ENCODE measurements at regions not wholly inside any gene's neighbourhood (a gene's known extent, or its start where the extent isn't known, plus 50 kb on each side); places are given as distances from the start of the nearest gene placed in this dataset.

DNA sequence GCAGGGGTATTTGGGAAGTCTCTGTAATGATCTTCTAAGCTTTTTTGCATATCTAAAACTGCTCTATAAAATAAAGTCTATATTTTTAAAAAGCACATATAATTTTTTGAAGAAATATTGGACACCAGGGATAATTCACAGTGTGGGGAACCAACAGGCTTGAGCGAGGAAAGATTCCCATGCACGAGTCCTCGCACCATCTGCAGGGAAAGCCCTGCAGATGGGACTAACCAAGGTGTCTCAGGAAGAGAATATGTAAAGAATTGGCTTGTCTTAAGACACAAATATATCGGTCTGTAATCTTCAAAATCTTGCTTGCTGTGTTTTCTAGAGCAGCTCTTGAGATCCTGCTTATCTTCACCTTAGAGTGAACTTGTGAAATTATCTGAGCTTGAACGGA lies 77.2 kb upstream of the SEMA6D start:
- no peaks in the 10 kb centered on the region for H3K27me3 Mint-ChIP-seq (ENCODE audit: low read depth)
- H3K4me1 Mint-ChIP-seq (ENCODE audit: low read depth), result no peaks in the 10 kb centered on the region
- ATAC-seq (no peak), DNase-seq (no peak)
- no peaks in the 10 kb centered on the region for H3K36me3 Mint-ChIP-seq (ENCODE audit: insufficient read depth)
- H3K4me3 Mint-ChIP-seq, result no peak overlapping the region
- peaks cover 3% of the 10 kb centered on the region for H3K9me3 Mint-ChIP-seq

DNA sequence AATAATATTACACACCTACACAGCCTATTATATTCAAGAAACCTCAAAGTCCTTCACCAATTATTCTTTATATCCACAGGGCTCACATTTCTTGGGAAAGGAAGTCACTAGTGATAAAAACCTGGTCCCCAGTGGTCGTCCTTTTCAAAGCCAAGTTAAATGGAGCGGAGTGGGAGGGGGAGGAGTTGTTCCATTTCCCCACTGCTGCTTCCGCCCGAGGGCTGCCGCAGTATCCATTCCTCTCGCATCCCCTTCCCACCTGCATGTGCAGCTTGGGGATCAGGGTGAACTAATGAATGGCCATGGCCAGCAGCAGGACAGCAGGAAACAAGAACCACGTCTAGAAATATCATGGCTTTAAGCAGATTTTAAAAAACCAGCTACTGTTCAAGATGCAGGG lies 76.4 kb upstream of the SEMA6D start:
- Mint-ChIP-seq H3K36me3 (ENCODE audit: insufficient read depth) (no peaks in the 10 kb centered on the region), H3K27me3 (ENCODE audit: low read depth) (no peaks in the 10 kb centered on the region), H3K4me1 (ENCODE audit: low read depth) (no peaks in the 10 kb centered on the region), H3K9me3 (peaks cover 3% of the 10 kb centered on the region), H3K4me3 (no peak overlapping the region)
- DNase-seq (no peak), ATAC-seq (no peak)

DNA sequence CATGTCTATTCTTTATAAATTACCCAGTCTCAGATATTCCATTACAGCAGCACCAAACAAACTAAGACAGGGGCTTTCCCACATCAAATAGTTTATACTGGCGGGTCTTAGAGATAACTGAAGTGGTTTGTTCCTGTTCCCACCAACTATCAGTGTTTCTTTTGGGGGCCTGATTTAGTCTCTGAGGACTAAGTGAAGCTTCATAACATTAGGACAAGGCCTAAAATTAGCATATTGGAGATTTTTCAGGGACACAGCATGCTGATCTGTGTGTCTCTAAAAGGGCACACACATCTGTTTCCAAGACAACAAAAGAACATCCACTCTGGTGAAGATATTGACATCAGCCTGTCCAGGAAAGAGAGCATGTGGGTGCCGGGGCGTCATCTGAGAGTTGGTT lies 72.6 kb upstream of the SEMA6D start:
- DNase-seq (no peak), ATAC-seq (no peak)
- Mint-ChIP-seq H3K4me3 (no peak overlapping the region), H3K9me3 (peaks cover 3% of the 10 kb centered on the region), H3K27me3 (ENCODE audit: low read depth) (no peaks in the 10 kb centered on the region), H3K36me3 (ENCODE audit: insufficient read depth) (no peaks in the 10 kb centered on the region), H3K4me1 (ENCODE audit: low read depth) (no peaks in the 10 kb centered on the region)

DNA sequence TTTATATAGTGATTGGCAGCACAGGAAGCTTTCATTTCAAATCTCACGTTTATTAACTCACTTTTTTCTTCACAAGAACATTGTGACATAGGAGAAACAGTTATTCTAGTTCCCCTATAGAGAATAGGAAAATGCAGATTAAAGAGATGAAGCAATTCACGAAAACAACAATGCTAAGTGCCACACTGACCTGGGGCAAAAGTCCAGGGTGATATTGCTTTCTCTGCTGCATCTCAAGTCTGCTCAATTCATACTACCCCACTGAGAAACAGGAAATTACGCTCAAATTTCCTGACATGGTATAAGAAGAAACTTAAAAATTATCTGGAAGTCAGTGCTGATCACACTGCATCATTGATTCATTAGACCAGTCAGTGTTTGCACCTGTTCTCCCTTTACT lies 66.7 kb upstream of the SEMA6D start:
- Mint-ChIP-seq H3K4me3 (no peak overlapping the region), H3K36me3 (ENCODE audit: insufficient read depth) (no peaks in the 10 kb centered on the region), H3K27me3 (ENCODE audit: low read depth) (no peaks in the 10 kb centered on the region), H3K4me1 (ENCODE audit: low read depth) (no peaks in the 10 kb centered on the region), H3K9me3 (no peaks in the 10 kb centered on the region)
- ATAC-seq, result no peak
- DNase-seq, result no peak

DNA sequence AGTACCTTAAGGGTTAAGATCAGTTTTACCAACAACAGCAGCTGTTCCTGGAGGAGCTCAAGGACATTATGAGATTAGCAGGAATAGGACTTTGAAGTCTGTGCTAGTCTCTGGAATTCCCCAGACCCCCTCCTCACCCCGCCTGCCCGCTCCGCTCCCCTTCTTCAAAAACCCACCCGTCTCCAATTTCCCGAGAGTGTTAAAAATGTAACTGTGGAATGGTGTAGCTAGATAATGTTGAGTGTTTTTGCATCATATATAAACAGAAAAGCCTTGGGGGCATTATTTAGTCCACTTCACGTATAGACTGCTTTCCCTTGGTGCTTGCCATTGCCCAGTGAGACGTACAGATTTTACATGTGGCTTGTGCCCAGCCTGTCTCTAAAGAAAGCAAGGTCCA lies 65.0 kb upstream of the SEMA6D start:
- Mint-ChIP-seq H3K4me1 (ENCODE audit: low read depth) (no peaks in the 10 kb centered on the region), H3K4me3 (no peak overlapping the region), H3K27me3 (ENCODE audit: low read depth) (no peaks in the 10 kb centered on the region), H3K36me3 (ENCODE audit: insufficient read depth) (no peaks in the 10 kb centered on the region), H3K9me3 (no peaks in the 10 kb centered on the region)
- no peak for DNase-seq
- ATAC-seq, result no peak

DNA sequence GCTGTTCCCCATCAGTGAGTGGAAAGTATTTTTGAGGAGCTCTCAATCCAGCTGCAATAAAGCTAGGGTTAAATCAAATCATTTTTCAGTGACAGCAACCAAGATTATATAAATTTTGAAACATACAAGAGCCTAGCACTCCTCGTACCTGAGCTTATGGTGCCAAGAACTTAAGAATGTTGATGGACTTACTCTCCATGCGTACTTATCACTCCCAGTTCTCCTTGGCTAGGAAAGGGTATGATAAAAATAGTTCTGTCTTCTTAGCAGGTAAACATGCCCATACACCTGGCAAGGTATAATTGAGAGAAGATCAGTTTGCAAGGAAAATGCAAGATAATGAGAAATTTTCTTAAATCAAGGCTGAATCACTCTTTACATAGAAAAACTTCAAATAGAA lies 64.5 kb upstream of the SEMA6D start:
- ATAC-seq (no peak), DNase-seq (no peak)
- Mint-ChIP-seq H3K36me3 (ENCODE audit: insufficient read depth) (no peaks in the 10 kb centered on the region), H3K9me3 (no peaks in the 10 kb centered on the region), H3K27me3 (ENCODE audit: low read depth) (no peaks in the 10 kb centered on the region), H3K4me3 (no peak overlapping the region), H3K4me1 (ENCODE audit: low read depth) (no peaks in the 10 kb centered on the region)

DNA sequence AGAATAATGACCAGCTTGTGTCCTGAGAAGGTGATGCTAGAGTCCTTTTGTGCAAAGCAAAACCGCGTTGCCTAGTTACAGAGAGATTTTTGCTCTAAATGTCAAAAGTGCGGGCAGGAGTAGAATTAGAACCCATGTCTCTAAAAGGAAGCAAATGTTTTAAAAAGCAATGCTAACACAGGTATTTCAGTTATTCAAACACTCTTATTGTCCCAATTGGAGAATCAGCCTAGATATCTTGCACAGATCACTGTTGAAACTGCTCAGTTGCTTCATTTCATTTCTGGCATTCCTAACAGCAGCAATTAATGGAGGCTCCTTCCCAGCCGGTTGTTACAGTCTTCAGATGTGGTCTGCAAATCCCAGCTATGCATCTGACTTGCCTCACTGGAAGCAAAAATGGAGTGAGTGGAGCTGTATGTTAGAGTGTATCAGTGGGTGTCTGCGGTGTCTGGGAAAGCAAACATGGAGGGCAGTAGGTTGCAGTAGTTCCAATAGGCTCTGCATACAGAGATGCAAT lies 55.6 kb upstream of the SEMA6D start:
- H3K36me3 Mint-ChIP-seq (ENCODE audit: insufficient read depth), result no peaks in the 10 kb centered on the region
- no peak overlapping the region for H3K4me3 Mint-ChIP-seq
- H3K4me1 Mint-ChIP-seq (ENCODE audit: low read depth), result no peaks in the 10 kb centered on the region
- H3K27me3 Mint-ChIP-seq (ENCODE audit: low read depth), result no peaks in the 10 kb centered on the region
- H3K9me3 Mint-ChIP-seq, result no peaks in the 10 kb centered on the region
- ATAC-seq (no peak), DNase-seq (no peak)

DNA sequence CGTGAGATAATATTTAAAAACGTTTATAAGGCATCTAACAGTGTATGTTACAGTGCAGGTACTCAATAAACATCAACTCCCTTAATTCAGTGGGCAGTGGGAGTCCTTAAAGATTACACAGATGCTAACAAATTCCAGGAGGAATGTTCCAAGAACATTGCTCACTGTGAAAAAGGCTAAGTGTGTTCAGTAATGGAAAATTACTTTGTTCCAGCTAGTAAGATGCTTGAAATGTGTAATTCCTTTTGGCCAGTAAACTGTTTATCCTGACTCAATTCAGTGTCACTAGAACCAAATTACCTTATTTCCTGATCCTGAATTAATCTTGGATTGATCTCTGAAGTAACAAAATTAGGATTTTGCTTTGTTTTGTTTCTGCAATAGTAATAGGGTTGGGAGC lies 54.2 kb upstream of the SEMA6D start:
- ATAC-seq (no peak), DNase-seq (no peak)
- no peaks in the 10 kb centered on the region for H3K4me1 Mint-ChIP-seq (ENCODE audit: low read depth)
- no peaks in the 10 kb centered on the region for H3K36me3 Mint-ChIP-seq (ENCODE audit: insufficient read depth)
- H3K27me3 Mint-ChIP-seq (ENCODE audit: low read depth), result no peaks in the 10 kb centered on the region
- H3K9me3 Mint-ChIP-seq, result no peaks in the 10 kb centered on the region
- no peak overlapping the region for H3K4me3 Mint-ChIP-seq

Data from activated T-cell treated with anti-CD3 and anti-CD28 coated beads, Interleukin-2, amount 50 U/mL, for 4 hours (primary cell).